ENCODE measurements at regions not wholly inside any gene's neighbourhood (a gene's known extent, or its start where the extent isn't known, plus 50 kb on each side); places are given as distances from the start of the nearest gene placed in this dataset.

DNA sequence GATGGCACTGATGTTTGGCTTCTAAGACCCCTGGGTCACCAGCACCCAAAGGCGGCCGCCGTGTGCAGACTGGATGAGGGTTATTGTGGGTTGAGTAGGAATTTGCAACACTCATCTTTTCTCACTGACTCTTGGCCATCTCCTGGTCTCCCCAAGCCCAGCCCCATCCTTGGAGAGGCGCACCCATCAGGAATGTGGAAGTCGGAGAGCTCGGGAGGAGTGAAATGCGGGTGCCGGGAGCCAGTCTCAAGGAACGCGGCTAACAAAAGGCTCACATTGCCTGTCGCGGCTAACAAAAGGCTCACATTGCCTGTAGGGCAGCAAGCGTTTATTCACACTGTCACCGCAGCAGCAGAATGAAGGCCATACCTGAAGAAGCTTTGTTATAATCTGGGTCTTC, 248.6 kb downstream of the FOXL1 start:
- no peak overlapping the region for H4K8ac ChIP-seq (ENCODE audit: low read depth, low read length)
- H3K79me1 ChIP-seq (ENCODE audit: low read depth, low read length): no peaks in the 10 kb centered on the region
- peaks cover 0 to 43% (median 0%) of the 10 kb centered on the region in 3 experiments for H3K27me3 ChIP-seq (ENCODE audit: control insufficient read depth in 3 of 3, insufficient read depth in 3 of 3, low read depth in 1 of 3, low read length in 3 of 3)
- H3K36me3 ChIP-seq (replicated peaks in 1 of 2; ENCODE audit: control insufficient read depth in 2 of 2, insufficient read depth in 2 of 2, low read length in 2 of 2): no peaks in the 10 kb centered on the region
- H3K4me1 ChIP-seq (ENCODE audit: control insufficient read depth in 2 of 2, insufficient read depth in 1 of 2, low read depth in 1 of 2, low read length in 2 of 2): peaks cover 4 to 8% of the 10 kb centered on the region in 2 donors
- no peak overlapping the region for H3K27ac ChIP-seq (replicated peaks; ENCODE audit: low read length)
- H2AFZ ChIP-seq (ENCODE audit: low read length): no peak overlapping the region
- H3K9ac ChIP-seq (ENCODE audit: low read depth, low read length, poor library complexity): no peak overlapping the region
- H3K4ac ChIP-seq (ENCODE audit: low read length): no peak overlapping the region
- no peak overlapping the region for H2BK5ac ChIP-seq (ENCODE audit: low read length)
- no peak overlapping the region for H3K4me3 ChIP-seq (ENCODE audit: low read length in 2 of 2)
- whole genome bisulfite sequencing, 2 donors (ENCODE audit: extremely low coverage in 2 of 2, insufficient read length in 2 of 2, insufficient replicate concordance in 1 of 2): no CpG with 5 or more reads among the region's 14 CpGs
- peak; percentile 53 for DNase-seq (ENCODE audit: low spot score)
- H2BK15ac ChIP-seq (ENCODE audit: low read length): no peak overlapping the region
- no peaks in the 10 kb centered on the region for H3K9me3 ChIP-seq (replicated peaks in 1 of 2; ENCODE audit: control insufficient read depth in 2 of 2, insufficient read depth in 1 of 2, low read depth in 1 of 2, low read length in 2 of 2)
- no peak overlapping the region for H2BK12ac ChIP-seq (ENCODE audit: low read length)
- H3K14ac ChIP-seq (ENCODE audit: low read length): no peak overlapping the region
- H2BK120ac ChIP-seq (ENCODE audit: low read depth, low read length): no peak overlapping the region
- H3K18ac ChIP-seq (ENCODE audit: low read length): peak overlapping the region; percentile 75
- no peak overlapping the region for H2AK5ac ChIP-seq (ENCODE audit: low read depth, low read length)
- H4K91ac ChIP-seq (ENCODE audit: low read depth, low read length, poor library complexity): no peak overlapping the region
- no peak overlapping the region for H3K4me2 ChIP-seq (ENCODE audit: insufficient read depth, low read length, poor library complexity, severe bottlenecking)
- H3K23ac ChIP-seq (ENCODE audit: low read depth, low read length, poor library complexity): peak overlapping the region; percentile 20

DNA sequence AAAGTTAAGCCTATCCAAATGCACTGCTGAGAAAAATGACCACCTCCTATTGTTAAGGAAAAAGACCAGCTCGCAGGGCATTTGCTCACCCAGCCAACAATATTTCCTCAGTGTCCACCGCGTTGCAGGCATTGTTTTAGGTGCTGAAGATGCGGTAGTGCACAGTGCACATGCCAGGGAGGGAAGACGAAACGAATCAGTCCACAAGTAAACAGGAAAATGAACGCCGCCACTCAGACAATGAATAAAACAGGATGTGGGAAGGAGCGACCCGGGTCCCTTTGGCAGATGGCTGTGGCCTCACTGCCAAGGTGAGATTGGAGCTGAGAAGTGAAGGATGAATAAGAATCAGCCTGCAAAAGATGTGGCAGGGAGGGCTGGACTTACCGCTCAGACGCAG, 249.2 kb downstream of the FOXL1 start:
- Histone ChIP-seq H3K9ac (ENCODE audit: low read depth, low read length, poor library complexity) (no peak overlapping the region), H2BK12ac (ENCODE audit: low read length) (no peak overlapping the region), H4K91ac (ENCODE audit: low read depth, low read length, poor library complexity) (no peak overlapping the region), H3K14ac (ENCODE audit: low read length) (no peak overlapping the region), H3K9me3 (replicated peaks in 1 of 2; ENCODE audit: control insufficient read depth in 2 of 2, insufficient read depth in 1 of 2, low read depth in 1 of 2, low read length in 2 of 2) (no peaks in the 10 kb centered on the region), H3K4me1 (ENCODE audit: control insufficient read depth in 2 of 2, insufficient read depth in 1 of 2, low read depth in 1 of 2, low read length in 2 of 2) (peaks cover 4 to 8% of the 10 kb centered on the region in 2 donors), H2BK5ac (ENCODE audit: low read length) (no peak overlapping the region), H2BK120ac (ENCODE audit: low read depth, low read length) (no peak overlapping the region), H3K79me1 (ENCODE audit: low read depth, low read length) (no peaks in the 10 kb centered on the region), H3K36me3 (replicated peaks in 1 of 2; ENCODE audit: control insufficient read depth in 2 of 2, insufficient read depth in 2 of 2, low read length in 2 of 2) (no peaks in the 10 kb centered on the region), H3K27me3 (ENCODE audit: control insufficient read depth in 3 of 3, insufficient read depth in 3 of 3, low read depth in 1 of 3, low read length in 3 of 3) (peaks cover 0 to 43% (median 0%) of the 10 kb centered on the region in 3 experiments), H3K4ac (ENCODE audit: low read length) (no peak overlapping the region), H3K4me3 (ENCODE audit: low read length in 2 of 2) (no peak overlapping the region), H2AK5ac (ENCODE audit: low read depth, low read length) (no peak overlapping the region), H3K23ac (ENCODE audit: low read depth, low read length, poor library complexity) (no peak overlapping the region), H4K8ac (ENCODE audit: low read depth, low read length) (no peak overlapping the region), H3K18ac (ENCODE audit: low read length) (peak overlapping the region; percentile 6), H3K27ac (replicated peaks; ENCODE audit: low read length) (no peak overlapping the region), H2AFZ (ENCODE audit: low read length) (no peak overlapping the region), H2BK15ac (ENCODE audit: low read length) (no peak overlapping the region), H3K4me2 (ENCODE audit: insufficient read depth, low read length, poor library complexity, severe bottlenecking) (no peak overlapping the region)
- WGBS, 2 donors (ENCODE audit: extremely low coverage in 2 of 2, insufficient read length in 2 of 2, insufficient replicate concordance in 1 of 2): no CpG with 5 or more reads among the region's 12 CpGs
- no peak for DNase-seq (ENCODE audit: low spot score)

DNA sequence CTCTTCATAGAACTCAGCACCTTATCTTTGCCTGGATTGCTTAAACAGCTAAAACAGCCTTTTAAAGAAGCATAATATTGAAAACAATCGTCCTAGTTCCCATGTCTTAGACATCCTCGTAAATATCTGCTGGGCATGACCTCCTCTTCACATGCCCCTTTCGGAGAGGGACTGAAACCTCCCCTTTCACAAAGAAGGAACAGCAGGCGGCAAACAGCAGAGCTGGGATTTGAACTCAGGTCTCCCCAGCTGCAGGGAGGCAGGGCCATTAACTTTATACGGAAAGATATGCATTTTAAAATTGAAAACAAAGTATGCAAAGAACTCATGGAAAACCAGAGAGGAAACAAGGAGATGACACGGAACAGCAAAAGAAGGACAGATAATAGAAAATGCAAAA, 249.9 kb downstream of the FOXL1 start:
- DNase-seq (ENCODE audit: low spot score): no peak
- Histone ChIP-seq H2AFZ (ENCODE audit: low read length) (no peak overlapping the region), H3K14ac (ENCODE audit: low read length) (no peak overlapping the region), H3K4me2 (ENCODE audit: insufficient read depth, low read length, poor library complexity, severe bottlenecking) (no peak overlapping the region), H3K4ac (ENCODE audit: low read length) (no peak overlapping the region), H4K91ac (ENCODE audit: low read depth, low read length, poor library complexity) (no peak overlapping the region), H2BK12ac (ENCODE audit: low read length) (no peak overlapping the region), H4K8ac (ENCODE audit: low read depth, low read length) (no peak overlapping the region), H3K18ac (ENCODE audit: low read length) (no peak overlapping the region), H3K36me3 (replicated peaks in 1 of 2; ENCODE audit: control insufficient read depth in 2 of 2, insufficient read depth in 2 of 2, low read length in 2 of 2) (no peaks in the 10 kb centered on the region), H3K9me3 (replicated peaks in 1 of 2; ENCODE audit: control insufficient read depth in 2 of 2, insufficient read depth in 1 of 2, low read depth in 1 of 2, low read length in 2 of 2) (no peaks in the 10 kb centered on the region), H3K23ac (ENCODE audit: low read depth, low read length, poor library complexity) (no peak overlapping the region), H2BK120ac (ENCODE audit: low read depth, low read length) (no peak overlapping the region), H3K4me3 (ENCODE audit: low read length in 2 of 2) (no peak overlapping the region), H2BK15ac (ENCODE audit: low read length) (no peak overlapping the region), H3K4me1 (ENCODE audit: control insufficient read depth in 2 of 2, insufficient read depth in 1 of 2, low read depth in 1 of 2, low read length in 2 of 2) (peaks cover 4 to 8% of the 10 kb centered on the region in 2 donors), H2AK5ac (ENCODE audit: low read depth, low read length) (no peak overlapping the region), H3K27me3 (ENCODE audit: control insufficient read depth in 3 of 3, insufficient read depth in 3 of 3, low read depth in 1 of 3, low read length in 3 of 3) (peaks cover 0 to 43% (median 0%) of the 10 kb centered on the region in 3 experiments), H3K27ac (replicated peaks; ENCODE audit: low read length) (no peak overlapping the region), H3K79me1 (ENCODE audit: low read depth, low read length) (no peaks in the 10 kb centered on the region), H2BK5ac (ENCODE audit: low read length) (no peak overlapping the region), H3K9ac (ENCODE audit: low read depth, low read length, poor library complexity) (no peak overlapping the region)
- WGBS, 2 donors (ENCODE audit: extremely low coverage in 2 of 2, insufficient read length in 2 of 2, insufficient replicate concordance in 1 of 2): no CpG with 5 or more reads among the region's 6 CpGs

DNA sequence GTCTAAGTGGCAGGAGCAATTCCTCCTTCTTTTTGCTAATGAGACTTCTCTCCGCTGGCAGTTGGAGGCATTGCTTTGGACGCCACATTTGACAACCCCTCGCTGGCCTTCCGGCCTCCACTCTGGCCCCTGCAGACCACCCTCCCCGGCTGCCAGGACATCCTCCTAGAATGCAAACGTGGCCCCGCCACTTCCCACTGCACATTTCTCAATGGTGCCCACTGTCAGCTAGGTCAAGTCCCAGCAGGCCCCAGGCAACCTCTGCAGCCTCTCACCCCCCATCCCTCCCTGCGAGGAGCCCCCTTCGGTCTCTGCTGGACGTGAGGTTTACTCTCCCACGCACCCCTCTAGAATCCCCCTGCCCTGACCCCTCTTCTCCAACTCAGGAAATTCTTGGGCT, 250.3 kb downstream of the FOXL1 start:
- WGBS, 2 donors (ENCODE audit: extremely low coverage in 2 of 2, insufficient read length in 2 of 2, insufficient replicate concordance in 1 of 2): no CpG with 5 or more reads among the region's 11 CpGs

More for the DNA sequence above, 250.3 kb downstream of the FOXL1 start:
- H3K9ac ChIP-seq (ENCODE audit: low read depth, low read length, poor library complexity): no peak overlapping the region
- no peaks in the 10 kb centered on the region for H3K79me1 ChIP-seq (ENCODE audit: low read depth, low read length)
- no peak overlapping the region for H3K4me2 ChIP-seq (ENCODE audit: insufficient read depth, low read length, poor library complexity, severe bottlenecking)
- no peak overlapping the region for H2BK12ac ChIP-seq (ENCODE audit: low read length)
- H2BK15ac ChIP-seq (ENCODE audit: low read length): no peak overlapping the region
- no peak overlapping the region for H3K4ac ChIP-seq (ENCODE audit: low read length)
- no peak overlapping the region for H4K8ac ChIP-seq (ENCODE audit: low read depth, low read length)
- no peak overlapping the region for H3K23ac ChIP-seq (ENCODE audit: low read depth, low read length, poor library complexity)
- H2BK120ac ChIP-seq (ENCODE audit: low read depth, low read length): no peak overlapping the region
- H2BK5ac ChIP-seq (ENCODE audit: low read length): no peak overlapping the region
- peaks cover 4 to 8% of the 10 kb centered on the region in 2 donors for H3K4me1 ChIP-seq (ENCODE audit: control insufficient read depth in 2 of 2, insufficient read depth in 1 of 2, low read depth in 1 of 2, low read length in 2 of 2)
- H3K14ac ChIP-seq (ENCODE audit: low read length): no peak overlapping the region
- H2AFZ ChIP-seq (ENCODE audit: low read length): no peak overlapping the region
- no peak overlapping the region for H3K4me3 ChIP-seq (ENCODE audit: low read length in 2 of 2)
- DNase-seq (ENCODE audit: low spot score): no peak
- no peak overlapping the region for H3K18ac ChIP-seq (ENCODE audit: low read length)
- no peak overlapping the region for H2AK5ac ChIP-seq (ENCODE audit: low read depth, low read length)
- H4K91ac ChIP-seq (ENCODE audit: low read depth, low read length, poor library complexity): no peak overlapping the region
- H3K9me3 ChIP-seq (replicated peaks in 1 of 2; ENCODE audit: control insufficient read depth in 2 of 2, insufficient read depth in 1 of 2, low read depth in 1 of 2, low read length in 2 of 2): no peaks in the 10 kb centered on the region
- H3K27me3 ChIP-seq (ENCODE audit: control insufficient read depth in 3 of 3, insufficient read depth in 3 of 3, low read depth in 1 of 3, low read length in 3 of 3): peaks cover 0 to 43% (median 0%) of the 10 kb centered on the region in 3 experiments
- no peak overlapping the region for H3K27ac ChIP-seq (replicated peaks; ENCODE audit: low read length)
- no peaks in the 10 kb centered on the region for H3K36me3 ChIP-seq (replicated peaks in 1 of 2; ENCODE audit: control insufficient read depth in 2 of 2, insufficient read depth in 2 of 2, low read length in 2 of 2)
